Keratinocyte (primary cell): ENCODE measurements at regions not wholly inside any gene's neighbourhood (a gene's known extent, or its start where the extent isn't known, plus 50 kb on each side); places are given as distances from the start of the nearest gene placed in this dataset.
"Not testable (repeated sequence)": the region's sequence is repeated elsewhere in the genome, so short reads cannot be mapped to it uniquely, and the experiment has no call there.

Experiments
- DNase-seq: peaks from one replicate; pipeline ENCODE4 v3.0.0-alpha.2; 2011; ENCODE audit warnings: low read depth, missing footprints, low spot score
- FAIRE-seq: peaks from 2 replicates; lab custom pipeline; 2011; peaks lifted over from hg19 to GRCh38; lab: Jason Lieb, UNC
- H2AFZ ChIP-seq: 2 replicates; pipeline ENCODE4 v1.6.0; 2012; ENCODE audit warnings: low read length, control low read depth, inconsistent platforms; ENCODE audit not compliant: control insufficient read depth
- H3K27ac ChIP-seq: 2 replicates; pipeline ENCODE4 v1.5.1; 2011; ENCODE audit warnings: low read length; ENCODE audit not compliant: control insufficient read depth, insufficient read depth
- H3K27me3 ChIP-seq: 3 replicates; pipeline ENCODE4 v1.6.0; 2011; ENCODE audit warnings: low read length; ENCODE audit not compliant: control insufficient read depth, insufficient read depth; ENCODE audit errors: extremely low read depth
- H3K36me3 ChIP-seq, 2 experiments: 2 replicates in 1 of 2; 3 replicates in 1 of 2; pipeline ENCODE4 v1.5.1; 2011; ENCODE audit warnings: low read length in 2 of 2, mild to moderate bottlenecking in 1 of 2; ENCODE audit not compliant: control insufficient read depth in 2 of 2, insufficient read depth in 2 of 2; ENCODE audit errors: extremely low read depth in 1 of 2
- H3K4me1 ChIP-seq: 3 replicates; pipeline ENCODE4 v1.5.1; 2011; ENCODE audit warnings: low read length; ENCODE audit not compliant: control insufficient read depth, insufficient read depth; ENCODE audit errors: extremely low read depth
- H3K4me2 ChIP-seq: 3 replicates; pipeline ENCODE4 v1.6.0; 2011; ENCODE audit warnings: low read depth, low read length; ENCODE audit not compliant: control insufficient read depth, insufficient read depth; ENCODE audit errors: extremely low read depth
- H3K4me3 ChIP-seq, 3 experiments: fragments of 200-600 bp in 1 of 3; sonication (generic) in 1 of 3; 2 replicates in 2 of 3; 3 replicates in 1 of 3; pipeline ENCODE4 v1.5.1; 2011 to 2016; ENCODE audit warnings: low read length in 3 of 3, mild to moderate bottlenecking in 3 of 3, control low read depth in 2 of 3, inconsistent platforms in 1 of 3, low read depth in 1 of 3, mixed read lengths in 1 of 3, mixed run types in 1 of 3, moderate library complexity in 1 of 3; ENCODE audit not compliant: control insufficient read depth in 2 of 3, insufficient read depth in 2 of 3; ENCODE audit errors: extremely low read depth in 1 of 3
- H3K79me2 ChIP-seq: 2 replicates; pipeline ENCODE4 v1.6.0; 2012; ENCODE audit warnings: low read length; ENCODE audit not compliant: control insufficient read depth, insufficient read depth
- H3K9ac ChIP-seq: 3 replicates; pipeline ENCODE4 v1.6.0; 2011; ENCODE audit warnings: low read length; ENCODE audit not compliant: control insufficient read depth, insufficient read depth; ENCODE audit errors: extremely low read depth
- H3K9me1 ChIP-seq: 3 replicates; pipeline ENCODE4 v1.6.0; 2011; ENCODE audit warnings: low read length; ENCODE audit not compliant: control insufficient read depth, insufficient read depth; ENCODE audit errors: extremely low read depth
- H3K9me3 ChIP-seq: 2 replicates; pipeline ENCODE4 v1.5.1; 2012; ENCODE audit warnings: low read depth, low read length; ENCODE audit not compliant: control insufficient read depth
- H4K20me1 ChIP-seq: 3 replicates; pipeline ENCODE4 v1.6.0; 2011; ENCODE audit warnings: low read length; ENCODE audit not compliant: control insufficient read depth, insufficient read depth; ENCODE audit errors: extremely low read depth
- CTCF ChIP-seq, 3 experiments: IDR thresholded peaks in 1 of 3; conservative IDR thresholded peaks in 1 of 3; optimal IDR thresholded peaks in 1 of 3; 2 replicates in 2 of 3; 3 replicates in 1 of 3; pipeline versions ENCODE3 to v1.5.1; 2011; ENCODE audit warnings: low read length in 3 of 3, mild to moderate bottlenecking in 3 of 3, moderate library complexity in 2 of 3, control low read depth in 1 of 3, inconsistent platforms in 1 of 3; ENCODE audit not compliant: insufficient read depth in 2 of 3; ENCODE audit errors: extremely low read depth in 1 of 3
- EZH2 ChIP-seq: IDR thresholded peaks from one replicate; pipeline ENCODE4 v1.6.1; 2012; ENCODE audit warnings: inconsistent platforms, mild to moderate bottlenecking, low read length, moderate library complexity
- dilution Hi-C: fragments of 300-500 bp; cut with MboI; formaldehyde crosslinking; loops from one replicate; pipeline ENCODE4 v1.7.0; 2020; ENCODE audit warnings: low sequenced_read_pairs; ENCODE audit not compliant: extremely low pct_ligation_motif_present

- H3K9me3 ChIP-seq, result no peaks in the 10 kb centered on the region
- FAIRE-seq, result no peak
- no peaks in the 10 kb centered on the region for H4K20me1 ChIP-seq
- H3K9me1 ChIP-seq, result no peaks in the 10 kb centered on the region
- H3K4me2 ChIP-seq, result no peak overlapping the region
- H3K36me3 ChIP-seq, result no peaks in the 10 kb centered on the region
- no peak for TF ChIP-seq CTCF (optimal IDR thresholded peaks at IDR 0.05 in 1 of 3, IDR thresholded peaks at IDR 0.05 in 1 of 3, conservative IDR thresholded peaks at IDR 0.05 in 1 of 3; ENCODE audit: extremely low read depth in 1 of 3, insufficient read depth in 2 of 3, low read length in 3 of 3)
- TF ChIP-seq EZH2, result no peak
- H3K4me1 ChIP-seq, result peaks cover 7% of the 10 kb centered on the region
- DNase-seq, result no peak
- H2AFZ ChIP-seq, result no peak overlapping the region
- no peaks in the 10 kb centered on the region for H3K79me2 ChIP-seq
- no peaks in the 10 kb centered on the region for H3K27me3 ChIP-seq
- no peak overlapping the region for H3K9ac ChIP-seq
- H3K27ac ChIP-seq, result no peak overlapping the region
- H3K4me3 ChIP-seq, result no peak overlapping the region
- dilution Hi-C loops, result no loop called here
Observed at GRCh38 chr12:68984796-68985573, 52.0 kb upstream of the CPM start.

GRCh38 chr12:68997526-68997925 is 64.6 kb upstream of the CPM start:
- H2AFZ ChIP-seq, H3K36me3 ChIP-seq, H3K4me1 ChIP-seq, H3K9me1 ChIP-seq, H3K79me2 ChIP-seq, dilution Hi-C loops, H3K9me3 ChIP-seq, H3K27ac ChIP-seq, H3K4me2 ChIP-seq, H3K27me3 ChIP-seq, DNase-seq, H4K20me1 ChIP-seq, FAIRE-seq, H3K4me3 ChIP-seq, H3K9ac ChIP-seq: not testable (repeated sequence)

GRCh38 chr12:68998041-68998440 is 65.1 kb upstream of the CPM start:
- H3K9me1 ChIP-seq, result no peaks in the 10 kb centered on the region
- no peak overlapping the region for H3K4me3 ChIP-seq
- no peaks in the 10 kb centered on the region for H3K27me3 ChIP-seq
- H3K27ac ChIP-seq, result no peak overlapping the region
- no peaks in the 10 kb centered on the region for H3K9me3 ChIP-seq
- no peaks in the 10 kb centered on the region for H3K79me2 ChIP-seq
- no peaks in the 10 kb centered on the region for H3K36me3 ChIP-seq
- no peak overlapping the region for H3K9ac ChIP-seq
- TF ChIP-seq CTCF (optimal IDR thresholded peaks at IDR 0.05 in 1 of 3, IDR thresholded peaks at IDR 0.05 in 1 of 3, conservative IDR thresholded peaks at IDR 0.05 in 1 of 3; ENCODE audit: extremely low read depth in 1 of 3, insufficient read depth in 2 of 3, low read length in 3 of 3), result no peak
- no peak for TF ChIP-seq EZH2
- dilution Hi-C loops, result no loop called here
- H2AFZ ChIP-seq, result no peak overlapping the region
- DNase-seq (no peak), FAIRE-seq (no peak)
- no peaks in the 10 kb centered on the region for H4K20me1 ChIP-seq
- H3K4me1 ChIP-seq, result peaks cover 8% of the 10 kb centered on the region
- H3K4me2 ChIP-seq, result no peak overlapping the region
